Cerebellar nuclear complex (tissue), 1 donor: ENCODE measurements at regions not wholly inside any gene's neighbourhood (a gene's known extent, or its start where the extent isn't known, plus 50 kb on each side); places are given as distances from the start of the nearest gene placed in this dataset.
"Not testable (repeated sequence)": the region's sequence is repeated elsewhere in the genome, so short reads cannot be mapped to it uniquely, and the experiment has no call there.

Experiments used
- DNase-seq, 2 experiments: peaks; one replicate each; lab custom pipeline; 2025; lab: John Stamatoyannopoulos, UW

- no peak for DNase-seq
Observed at GRCh38 chr6:44036699-44037101, 90.6 kb downstream of the MRPL14 start.

- no peak for DNase-seq
Observed at GRCh38 chr6:44036196-44036595, 91.1 kb downstream of the MRPL14 start.

GRCh38 chr6:44035621-44036020 lies 91.6 kb downstream of the MRPL14 start:
- no peak for DNase-seq

GRCh38 chr6:44034931-44035345 lies 92.3 kb downstream of the MRPL14 start:
- no peak for DNase-seq

GRCh38 chr6:44034391-44034861 lies 92.8 kb downstream of the MRPL14 start:
- DNase-seq = no peak

GRCh38 chr6:44030812-44031454 lies 96.3 kb downstream of the MRPL14 start:
- DNase-seq = no peak

GRCh38 chr6:44029444-44030185 lies 97.6 kb downstream of the MRPL14 start:
- DNase-seq = no peak

GRCh38 chr6:44028789-44029310 lies 98.4 kb downstream of the MRPL14 start:
- DNase-seq = no peak

GRCh38 chr6:44025226-44025625 lies 102.0 kb downstream of the MRPL14 start:
- DNase-seq = no peak

GRCh38 chr6:44024574-44025219 lies 102.6 kb downstream of the MRPL14 start:
- DNase-seq = no peak

- DNase-seq = no peak
Observed at GRCh38 chr6:44023586-44024454, 103.4 kb downstream of the MRPL14 start.

GRCh38 chr6:44022671-44023352 lies 104.4 kb downstream of the MRPL14 start:
- no peak for DNase-seq

GRCh38 chr6:44022296-44022661 lies 105.0 kb downstream of the MRPL14 start:
- DNase-seq = no peak

- DNase-seq = no peak
Observed at GRCh38 chr6:44021589-44022295, 105.5 kb downstream of the MRPL14 start.

GRCh38 chr6:44020664-44021425 lies 106.4 kb downstream of the MRPL14 start:
- no peak for DNase-seq

GRCh38 chr6:44020148-44020547 lies 107.1 kb downstream of the MRPL14 start:
- DNase-seq = no peak

GRCh38 chr6:44017307-44017706 lies 109.9 kb downstream of the MRPL14 start:
- not testable (repeated sequence) for DNase-seq

GRCh38 chr6:44016131-44016870 lies 111.0 kb downstream of the MRPL14 start:
- DNase-seq = no peak

GRCh38 chr6:44012078-44012493 lies 115.2 kb downstream of the MRPL14 start:
- no peak for DNase-seq
